ENCODE measurements at regions not wholly inside any gene's neighbourhood (a gene's known extent, or its start where the extent isn't known, plus 50 kb on each side); places are given as distances from the start of the nearest gene placed in this dataset.

DNA sequence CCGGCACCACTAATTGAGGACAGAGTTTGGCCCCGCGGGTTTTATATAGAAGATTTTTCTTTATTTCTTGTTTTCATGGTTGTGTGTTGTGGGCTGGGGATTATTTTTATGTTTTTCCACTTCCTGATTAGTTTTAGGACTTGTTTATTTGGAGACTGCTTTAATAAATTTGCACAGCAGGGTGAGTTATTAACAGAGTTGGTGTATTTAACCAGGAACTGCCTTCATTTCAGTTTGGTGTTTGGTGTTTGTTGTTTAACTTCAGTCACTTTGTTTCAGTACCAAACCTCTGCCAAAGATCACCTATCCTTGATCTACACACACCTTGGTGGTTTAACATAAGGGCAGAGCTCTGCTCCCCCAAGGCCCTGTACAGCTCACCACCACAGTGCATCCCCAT, 103.5 kb upstream of the LMO4 start:
- DNase-seq = no peak

DNA sequence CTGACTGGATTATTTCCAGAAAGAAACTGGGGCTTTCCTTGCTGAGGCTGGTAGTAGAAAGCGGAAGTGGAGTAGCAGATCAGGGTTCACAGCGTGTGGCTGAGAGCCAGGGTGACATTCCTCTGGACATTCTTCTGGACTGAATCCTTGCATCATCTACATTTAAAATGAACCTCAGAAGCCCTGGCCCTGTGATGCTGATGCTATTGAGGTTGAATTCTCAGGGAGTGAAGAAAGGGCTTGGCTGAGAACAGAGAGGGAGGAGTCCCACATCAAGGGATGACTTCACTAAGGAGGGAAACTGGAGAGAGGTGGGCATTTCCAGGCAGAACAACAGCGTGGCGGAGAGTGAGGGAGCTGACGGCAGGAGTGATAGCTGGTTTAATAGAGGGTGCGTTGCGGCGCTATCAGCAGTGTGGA, 102.3 kb upstream of the LMO4 start:
- peak; percentile 93 for DNase-seq

DNA sequence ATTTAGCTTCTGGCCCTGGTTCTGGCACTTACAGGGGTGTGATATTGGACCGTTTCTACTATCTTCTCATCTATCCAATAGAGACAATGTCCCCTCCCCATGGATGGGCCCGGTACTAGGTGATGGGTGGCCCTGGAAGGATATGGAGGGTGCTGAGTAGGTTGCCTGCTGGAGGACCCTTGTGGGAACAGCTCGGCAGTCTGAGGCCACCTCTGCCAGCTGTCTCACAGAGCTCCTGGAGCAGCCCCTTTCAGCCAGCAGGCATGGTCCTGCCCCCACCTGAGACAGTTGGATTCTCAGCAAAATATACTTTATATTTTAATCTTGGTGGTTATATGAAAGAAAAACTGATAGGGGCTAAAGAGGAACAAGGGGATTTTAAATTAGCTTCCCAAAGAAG, 101.0 kb upstream of the LMO4 start:
- no peak for DNase-seq

DNA sequence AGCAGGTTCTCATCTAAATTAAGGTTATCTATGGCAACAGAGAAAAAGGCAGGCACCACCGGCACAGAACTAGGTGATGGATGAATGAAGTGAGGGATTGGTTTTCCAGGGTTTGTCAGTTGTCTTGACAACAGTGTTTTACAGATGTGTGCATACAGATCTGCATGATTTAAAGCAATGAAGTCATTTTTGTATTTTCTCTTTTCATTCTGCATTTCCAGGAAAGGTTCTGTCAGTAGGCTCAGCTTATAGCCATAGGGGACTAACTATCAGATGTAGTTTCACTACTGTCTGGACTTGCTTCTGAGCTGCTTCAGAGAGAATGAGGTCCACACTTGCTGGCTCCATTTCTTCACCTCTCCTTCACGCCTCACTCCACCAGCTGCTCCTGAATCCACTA, 98.2 kb upstream of the LMO4 start:
- no peak for DNase-seq

DNA sequence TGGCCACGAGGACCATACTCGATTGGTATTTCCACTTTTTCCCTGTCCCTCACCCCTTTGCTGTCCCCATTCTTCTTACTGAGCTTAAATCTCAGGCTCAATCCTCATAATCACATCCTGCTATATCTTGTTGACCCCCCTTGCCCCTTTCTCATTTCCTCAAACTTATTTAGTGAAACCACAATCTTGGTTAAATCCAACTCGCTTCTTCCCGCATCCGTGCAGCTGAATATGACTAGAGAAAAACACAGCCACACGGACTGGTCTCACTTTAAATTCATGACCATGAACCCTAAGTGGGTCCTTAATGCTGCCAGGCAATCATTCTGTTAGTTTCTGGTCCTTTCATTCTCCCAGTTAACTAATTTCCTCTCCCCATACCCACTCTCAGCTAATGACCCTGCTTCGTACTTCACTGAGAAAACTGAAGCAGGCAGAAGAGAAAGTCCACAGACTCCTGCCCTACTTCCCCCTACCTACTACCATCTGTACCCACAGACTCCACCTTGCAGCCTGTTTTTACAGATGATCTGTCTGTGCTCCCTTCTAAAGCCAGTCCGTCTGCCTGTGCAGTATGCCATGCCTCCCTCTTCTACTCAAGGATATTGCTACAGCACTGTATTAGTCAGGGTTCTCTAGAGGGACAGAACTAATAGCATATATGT, 96.8 kb upstream of the LMO4 start:
- DNase-seq = no peak

DNA sequence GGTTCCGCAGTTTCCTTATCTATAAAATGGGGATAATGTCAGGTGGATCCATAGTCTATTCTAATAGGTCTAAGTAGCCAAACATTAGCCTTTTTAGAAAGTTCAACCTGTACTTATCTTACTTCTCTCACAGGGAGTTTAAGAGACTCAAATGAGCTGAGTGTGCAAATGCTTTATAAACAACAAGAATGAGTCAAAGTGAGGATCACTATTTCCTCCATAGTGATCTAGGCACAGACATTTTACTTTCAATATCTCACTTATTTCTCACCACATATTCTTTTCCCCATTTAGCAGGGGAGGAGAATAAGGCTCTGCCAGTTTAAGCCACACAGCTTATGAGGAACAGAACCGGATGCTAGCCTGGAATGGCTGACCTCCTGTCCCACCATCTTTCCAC, 92.1 kb upstream of the LMO4 start:
- DNase-seq = no peak

DNA sequence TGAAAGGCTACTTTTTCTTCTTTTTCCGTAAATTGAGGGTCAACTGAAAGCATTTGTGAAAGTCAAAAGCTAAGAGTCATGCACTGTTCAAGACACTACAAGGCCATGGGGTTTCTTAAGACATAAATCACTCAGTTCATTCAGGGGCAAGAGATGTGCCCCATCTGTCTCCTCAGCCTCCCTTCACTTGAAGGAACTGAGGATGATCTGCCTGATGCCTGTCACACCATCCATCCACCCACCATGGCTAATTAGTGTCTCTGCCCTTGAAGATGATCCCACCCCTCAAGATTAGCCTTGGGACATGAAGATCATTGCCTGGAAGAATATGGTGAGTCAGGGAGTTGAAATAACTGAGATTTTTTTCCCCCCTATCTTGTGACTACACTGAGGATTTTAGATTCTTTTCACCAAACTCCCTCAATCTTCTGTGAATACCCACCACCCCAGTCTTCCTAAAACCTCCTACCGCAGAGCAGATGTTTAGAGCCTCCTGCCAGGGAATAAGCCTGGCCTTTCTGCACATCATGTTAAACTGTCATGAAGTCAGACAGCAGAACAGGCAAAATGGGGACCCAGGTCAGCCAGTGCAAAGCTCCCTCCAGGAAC, 88.6 kb upstream of the LMO4 start:
- no peak for DNase-seq

DNA sequence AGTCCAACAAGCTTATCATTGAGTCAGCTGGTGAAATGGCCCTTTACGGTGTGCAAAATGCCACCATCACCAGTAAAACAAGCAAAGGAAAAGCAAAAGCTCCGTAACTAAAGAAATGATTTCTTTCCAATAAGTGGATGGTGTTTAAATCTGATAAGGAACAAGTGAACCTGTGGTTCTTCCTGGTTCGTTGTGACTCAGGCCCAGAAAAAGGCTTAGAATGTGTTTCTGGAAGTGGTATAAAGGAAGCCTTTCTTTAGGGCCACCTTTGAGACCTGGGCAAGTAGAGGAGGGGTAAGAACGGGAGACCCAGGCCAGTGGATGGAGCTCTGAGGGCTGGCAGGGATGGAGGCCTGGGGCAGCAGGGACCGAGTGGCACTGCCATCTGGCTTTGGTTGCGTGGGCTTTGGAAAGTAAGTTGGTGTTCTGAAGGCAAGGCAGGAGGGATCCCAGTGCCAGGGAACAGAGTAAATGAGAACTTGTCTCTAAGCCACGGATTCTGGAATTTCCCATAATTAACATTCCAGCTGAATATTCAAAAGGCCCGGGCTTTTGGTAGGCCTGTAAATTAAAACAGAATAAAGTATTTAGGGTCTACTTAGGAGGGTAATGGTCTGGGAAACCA, 87.9 kb upstream of the LMO4 start:
- DNase-seq = no peak

DNA sequence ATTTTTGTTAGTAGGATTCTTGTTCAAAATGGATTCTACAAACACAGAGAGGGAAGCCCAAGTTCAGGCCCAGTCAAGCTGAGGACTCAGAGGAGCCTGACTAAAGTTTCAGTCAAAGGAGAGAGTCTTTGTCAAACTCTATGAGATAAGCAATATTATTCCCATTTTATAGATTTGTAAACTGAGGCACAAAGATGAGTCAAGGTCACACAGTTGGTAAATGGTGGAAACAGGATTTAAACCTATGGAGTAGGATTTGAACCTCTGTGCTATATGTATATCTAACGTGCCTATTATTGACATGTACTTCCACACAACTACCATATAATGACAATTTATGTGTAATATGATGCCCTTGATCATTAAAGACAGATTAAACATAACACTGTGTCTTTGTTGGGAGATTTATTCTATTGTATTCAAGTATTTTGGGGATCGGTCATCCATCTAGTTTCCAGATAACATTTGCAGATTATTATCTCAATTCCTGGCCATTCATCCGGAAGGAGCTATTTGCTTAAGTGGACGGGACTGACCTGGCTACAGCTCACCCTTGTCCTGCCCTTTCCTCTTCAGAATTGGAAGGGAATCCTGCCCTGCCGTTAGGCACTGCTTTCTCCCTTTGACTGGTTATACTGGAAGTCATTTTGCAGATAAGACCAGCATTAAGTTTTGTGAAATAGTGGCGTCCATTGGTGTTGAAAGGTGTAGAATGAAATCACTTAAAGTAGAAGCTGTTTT, 86.1 kb upstream of the LMO4 start:
- DNase-seq = no peak

DNA sequence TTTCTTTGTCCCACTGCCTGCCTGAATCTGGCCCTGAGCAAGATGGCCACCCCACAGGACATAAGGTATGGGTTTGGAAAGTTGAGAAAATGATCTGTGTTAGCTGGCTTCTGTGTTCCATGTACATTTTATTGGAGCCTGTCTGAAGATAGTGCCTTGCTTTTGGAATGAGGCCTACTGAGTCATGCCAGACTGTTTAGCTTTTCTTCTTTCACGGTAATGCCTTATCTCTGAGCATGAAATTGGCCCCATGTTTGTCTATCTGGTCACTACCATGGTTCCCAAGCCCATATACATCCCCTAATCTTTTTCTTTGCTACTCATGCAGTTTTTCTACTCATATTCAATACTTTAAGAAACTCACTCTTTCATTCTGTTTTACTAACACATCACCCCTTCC, 85.1 kb upstream of the LMO4 start:
- DNase-seq = no peak

DNA sequence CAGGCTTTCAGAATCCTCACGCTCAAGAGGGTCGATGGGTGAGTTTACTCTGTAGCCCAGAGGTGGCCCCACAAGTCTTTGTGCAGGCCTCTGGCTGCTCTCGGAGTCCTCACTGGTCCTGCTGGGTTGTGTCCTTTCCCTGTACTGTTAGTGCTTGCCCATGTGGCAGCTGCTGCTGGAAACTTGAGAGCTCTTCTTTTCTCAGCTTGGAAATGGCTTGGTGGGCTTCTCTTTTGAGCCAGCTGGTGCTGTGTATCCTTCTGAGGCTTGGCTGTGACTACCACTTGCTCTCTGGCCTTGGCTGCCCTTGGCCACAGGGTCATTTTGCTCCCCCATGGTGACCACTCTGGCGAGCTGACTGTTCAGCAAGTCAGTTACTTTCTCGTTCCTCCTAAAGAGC, 82.2 kb upstream of the LMO4 start:
- no peak for DNase-seq

DNA sequence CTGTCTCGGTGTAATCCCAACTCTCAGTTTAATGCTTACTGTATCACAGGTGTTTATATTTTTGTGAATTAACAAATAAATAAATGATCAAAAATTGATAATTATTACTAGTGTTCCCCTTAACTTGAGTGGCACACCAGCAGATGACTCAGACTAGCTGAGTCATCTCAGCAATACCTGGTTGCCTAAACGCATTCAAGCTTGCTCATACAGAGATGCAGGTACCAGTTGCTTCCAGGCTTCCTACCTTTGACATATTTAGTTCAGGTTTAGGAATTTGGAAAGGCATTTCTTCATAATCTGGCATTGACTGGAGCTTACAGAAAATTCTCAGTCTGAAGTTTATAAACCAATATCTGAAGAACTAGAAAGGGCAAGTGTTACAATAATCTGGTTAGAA, 78.9 kb upstream of the LMO4 start:
- DNase-seq = no peak

DNA sequence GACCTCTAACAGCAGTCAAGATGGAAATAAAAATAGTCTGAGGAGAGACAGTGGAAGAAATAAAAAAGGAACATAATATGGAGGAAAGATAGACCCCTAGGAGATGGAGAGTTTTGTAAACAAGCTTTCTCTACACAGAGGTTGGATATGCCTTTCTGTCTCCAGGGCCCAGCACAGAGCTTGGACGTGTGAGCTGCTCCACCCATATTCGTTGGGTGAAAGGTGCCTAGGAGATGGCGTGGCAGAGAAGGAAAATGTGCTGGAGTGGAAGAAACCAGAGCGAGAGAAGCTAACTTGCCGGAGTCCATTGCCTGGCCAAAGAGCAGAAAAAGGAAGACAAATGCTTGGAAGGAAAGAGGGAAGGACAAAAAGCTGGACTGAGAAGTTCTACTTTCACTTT, 78.3 kb upstream of the LMO4 start:
- no peak for DNase-seq

DNA sequence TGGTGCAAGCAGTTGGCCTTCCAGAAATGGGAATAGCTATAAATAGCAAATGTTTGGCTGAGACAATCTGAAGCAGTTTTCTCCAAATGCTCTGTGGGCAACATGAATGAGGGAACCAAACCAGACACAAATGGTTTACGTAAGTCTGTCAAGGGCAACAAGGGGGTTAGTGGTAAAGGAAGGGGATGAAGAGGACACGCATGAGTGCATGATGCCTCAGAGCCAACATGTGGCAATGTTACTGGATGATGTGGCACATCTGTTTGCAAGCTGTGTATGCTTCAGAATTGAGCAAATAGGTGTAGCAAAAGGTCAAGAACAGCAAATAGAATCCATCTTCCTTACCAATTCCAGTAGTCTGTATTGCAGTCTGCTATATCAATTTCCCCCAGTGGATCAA, 76.3 kb upstream of the LMO4 start:
- no peak for DNase-seq

DNA sequence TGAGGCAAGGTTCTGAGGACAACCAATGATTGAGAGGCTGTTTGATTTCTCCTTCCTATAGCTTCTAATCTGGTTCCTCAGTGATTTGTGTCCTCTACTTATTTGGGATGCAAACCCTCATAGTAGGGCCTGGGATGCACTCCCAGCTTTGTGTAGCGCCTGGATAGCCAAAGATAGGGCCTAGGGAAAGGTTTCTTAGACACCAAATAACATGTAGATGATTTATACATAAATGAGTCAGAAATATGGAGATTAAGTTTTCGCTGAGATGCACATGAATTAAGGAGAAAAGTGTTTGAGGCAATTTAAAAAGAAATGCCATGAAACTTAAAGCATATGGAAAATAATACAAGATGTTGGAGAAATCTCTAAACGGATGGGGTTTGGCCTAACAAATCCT, 66.0 kb upstream of the LMO4 start:
- DNase-seq = no peak

DNA sequence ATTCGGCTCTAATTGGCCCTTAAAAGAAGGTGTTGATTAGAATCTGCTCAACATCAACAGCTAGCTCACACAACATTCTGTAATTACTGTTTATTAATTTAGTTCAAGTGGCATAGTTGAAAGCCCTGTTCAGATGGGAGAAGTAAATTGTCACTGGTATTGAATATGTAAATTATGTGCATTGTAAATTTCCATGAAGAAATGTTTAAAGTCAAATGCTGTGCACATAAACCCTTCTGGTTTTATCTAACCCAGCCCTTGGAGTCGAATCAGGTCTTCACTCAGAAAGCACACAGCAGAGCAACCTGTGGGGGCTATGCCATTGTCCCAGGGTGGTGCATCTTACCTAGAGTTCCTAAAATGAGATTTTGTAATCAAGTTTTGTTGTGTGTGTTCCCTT, 65.4 kb upstream of the LMO4 start:
- DNase-seq = no peak

DNA sequence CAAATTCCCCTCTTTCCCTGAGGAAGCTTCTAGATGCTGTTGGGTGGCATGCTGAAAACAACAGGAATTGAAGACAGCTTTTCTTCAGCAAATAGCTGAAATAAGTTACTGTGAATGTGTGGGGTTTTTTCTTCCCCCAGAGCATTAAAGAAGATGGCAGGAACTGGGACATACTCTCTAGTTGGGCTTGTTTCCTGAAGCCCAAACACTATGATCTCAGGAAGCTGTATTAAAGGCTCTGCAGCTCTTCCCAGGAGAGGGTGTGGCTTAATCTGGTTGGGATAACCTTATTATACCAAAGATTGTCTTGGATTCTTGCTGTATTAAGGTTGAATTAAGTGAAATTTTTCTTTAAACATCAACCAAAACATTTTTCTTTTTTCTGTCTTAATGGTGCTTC, 64.9 kb upstream of the LMO4 start:
- no peak for DNase-seq

DNA sequence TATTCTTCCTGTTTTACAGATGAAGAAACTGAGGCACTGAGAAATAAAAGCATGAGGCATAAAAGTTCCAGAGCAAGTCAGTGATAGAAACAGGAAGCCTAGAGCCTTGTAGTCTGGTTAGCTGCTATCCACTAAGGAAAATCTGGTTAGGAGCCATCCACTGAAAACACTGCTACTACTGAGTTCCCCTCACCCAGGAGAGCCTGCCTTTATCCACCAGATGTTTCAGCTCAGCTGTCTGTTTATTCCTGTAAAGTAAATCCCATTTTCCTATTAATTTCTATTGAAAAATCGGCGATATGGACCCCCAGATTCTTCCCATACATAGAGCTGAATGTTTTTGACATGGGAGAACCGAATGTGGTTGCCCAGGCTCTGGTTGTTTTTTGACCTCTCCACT, 63.7 kb upstream of the LMO4 start:
- no peak for DNase-seq

DNA sequence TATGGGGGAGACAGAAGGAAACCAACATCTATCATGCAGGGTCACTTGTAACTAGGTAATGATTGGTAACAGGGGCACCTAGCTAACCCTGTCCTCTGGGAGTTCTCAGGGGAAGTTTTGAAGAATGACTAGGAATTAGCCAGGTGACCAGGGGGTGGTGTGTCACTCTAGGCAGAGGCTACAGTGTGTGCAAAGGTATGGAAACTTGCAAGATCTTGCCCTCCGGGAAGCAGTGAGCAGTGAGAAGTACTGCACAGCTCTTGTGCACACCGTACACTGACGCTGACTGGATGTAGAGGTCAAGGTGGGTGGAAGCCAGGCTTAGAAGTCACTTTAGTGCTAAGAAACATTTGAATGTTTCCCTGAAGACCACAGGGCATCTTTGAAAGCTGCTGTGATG, 62.9 kb upstream of the LMO4 start:
- DNase-seq = no peak

DNA sequence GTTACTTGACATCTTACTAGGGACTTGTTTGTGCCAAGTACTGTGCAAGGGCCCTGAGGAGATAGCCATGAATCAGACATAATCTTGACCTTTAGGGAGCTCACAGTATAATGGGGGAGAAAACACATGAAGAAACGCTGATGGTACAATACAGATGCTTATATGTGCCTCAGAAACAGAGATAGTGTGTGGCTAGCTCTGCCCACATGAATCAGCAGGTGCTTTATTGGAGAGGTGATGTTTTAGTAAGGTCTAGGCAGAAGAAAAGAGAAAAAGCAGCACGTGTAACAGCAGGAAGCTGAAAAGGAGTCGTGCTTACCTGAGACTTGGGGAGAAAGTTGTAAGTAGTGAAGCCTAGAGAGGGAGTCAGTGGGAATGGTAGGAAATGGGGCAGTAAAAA, 60.6 kb upstream of the LMO4 start:
- no peak for DNase-seq

DNA sequence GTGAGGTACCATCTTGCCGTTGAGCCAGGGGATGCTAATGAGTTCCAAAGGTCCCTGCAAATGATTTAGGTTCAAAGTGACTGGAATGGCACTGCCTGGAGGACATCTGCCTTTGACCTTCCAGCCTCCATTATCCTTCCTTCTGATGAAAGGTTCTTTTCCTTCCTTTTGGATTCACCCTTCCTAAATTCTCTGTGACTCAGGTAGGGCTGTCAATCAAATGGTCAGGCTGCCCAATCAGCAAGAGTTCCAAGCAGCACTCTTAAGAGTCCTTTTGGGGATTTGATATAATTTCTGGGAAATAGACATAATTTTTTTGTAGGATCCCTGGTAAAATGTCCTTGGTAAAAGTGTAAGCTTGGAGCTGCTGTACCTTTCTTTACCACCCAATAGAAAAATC, 58.8 kb upstream of the LMO4 start:
- no peak for DNase-seq

DNA sequence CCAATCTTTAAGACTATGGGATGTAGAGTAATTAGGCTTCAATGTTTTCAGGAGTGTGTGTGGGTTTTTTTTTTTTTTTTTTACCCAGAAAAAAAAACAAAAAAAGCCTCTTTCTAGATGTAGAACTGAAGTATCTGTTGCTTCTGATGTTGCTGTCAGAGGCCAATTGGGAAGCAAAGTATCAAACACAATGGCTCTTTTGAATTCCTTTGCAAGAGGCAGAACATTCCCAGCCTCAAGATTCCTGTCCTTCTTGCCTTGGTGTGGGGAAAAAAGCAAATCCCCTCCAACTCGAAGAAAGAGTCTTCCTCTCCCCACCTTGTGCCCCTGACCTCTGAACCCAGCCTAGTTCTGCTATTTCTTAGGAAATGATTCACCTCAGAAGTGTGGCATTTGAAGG, 55.4 kb upstream of the LMO4 start:
- DNase-seq = no peak

DNA sequence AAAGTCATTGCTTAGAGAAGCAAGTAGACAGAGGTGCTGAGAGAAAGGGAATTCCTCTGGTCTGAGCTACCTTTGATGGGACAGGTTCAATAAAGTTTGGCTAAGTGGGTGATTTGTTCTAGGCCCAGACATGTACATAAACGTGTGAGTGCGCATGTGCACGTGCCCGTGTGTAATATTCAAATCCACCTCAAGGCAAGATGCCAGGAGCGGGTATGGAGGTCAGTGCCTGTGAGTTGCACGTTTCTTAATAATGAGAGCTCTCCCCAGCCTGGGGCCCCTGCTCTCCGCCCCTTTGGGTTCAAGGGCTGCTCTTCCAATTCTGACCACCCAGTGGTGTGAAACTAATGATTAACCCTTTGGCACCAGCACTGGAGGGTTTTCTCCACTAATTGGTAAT, 53.8 kb upstream of the LMO4 start:
- DNase-seq = no peak
